B cell (primary cell): ENCODE measurements at regions not wholly inside any gene's neighbourhood (a gene's known extent, or its start where the extent isn't known, plus 50 kb on each side); places are given as distances from the start of the nearest gene placed in this dataset.

Source experiments
- ATAC-seq: fragments of 200-7000 bp; cut with Tn5 transposase; one replicate; pipeline ENCODE4 v1.10.0; 2021; ENCODE audit warnings: low read depth, mild to moderate bottlenecking, moderate number of reproducible peaks, moderate library complexity
- CTCF ChIA-PET: fragments of 350-600 bp; sonication (Branson Sonifier 250); formaldehyde crosslinking; loops from one replicate; lab custom pipeline; 2021; ENCODE audit warnings: antibody characterized with exemption, inconsistent platforms; lab: Charles Lee
- POLR2A ChIA-PET: fragments of 350-600 bp; sonication (Branson Sonifier 250); formaldehyde crosslinking; loops from one replicate; lab custom pipeline; 2021; ENCODE audit warnings: antibody characterized with exemption; lab: Charles Lee
- DNase-seq: peaks from one replicate; pipeline ENCODE4 v3.0.0; 2013
- H2AFZ ChIP-seq: 2 replicates; pipeline ENCODE4 v1.6.1; 2012; ENCODE audit warnings: mild to moderate bottlenecking, low read depth, low read length; ENCODE audit not compliant: insufficient read depth, poor library complexity, severe bottlenecking
- H3K27ac ChIP-seq, 2 donors: 1 replicate in 1 of 2; 2 replicates in 1 of 2; pipeline ENCODE4 v1.5.1; 2012 to 2013; ENCODE audit warnings: low read length in 2 of 2, mild to moderate bottlenecking in 2 of 2, moderate library complexity in 1 of 2
- H3K27me3 ChIP-seq, 4 experiments: fragments of 200-600 bp in 1 of 4; sonication (generic) in 1 of 4; replicated peaks in 1 of 4; 1 replicate in 2 of 4; 2 replicates in 2 of 4; pipeline versions ENCODE4 v1.6.1 to v1.7.0; 2013 to 2016; ENCODE audit warnings: low read length in 3 of 4, mild to moderate bottlenecking in 2 of 4, mixed read lengths in 1 of 4, moderate library complexity in 1 of 4; ENCODE audit not compliant: insufficient read depth in 4 of 4, control insufficient read depth in 3 of 4; ENCODE audit errors: control extremely low read depth in 1 of 4
- H3K36me3 ChIP-seq, 2 experiments: replicated peaks in 1 of 2; 1 replicate in 1 of 2; 2 replicates in 1 of 2; pipeline versions ENCODE4 v1.6.1 to v1.7.1; 2013; ENCODE audit warnings: low read length in 1 of 2; ENCODE audit not compliant: insufficient read depth in 2 of 2, control insufficient read depth in 1 of 2; ENCODE audit errors: control extremely low read depth in 1 of 2, extremely low read depth in 1 of 2
- H3K4me1 ChIP-seq, 2 donors: fragments of 200-600 bp in 1 of 2; sonication (generic) in 1 of 2; 1 replicate in 1 of 2; 2 replicates in 1 of 2; pipeline versions ENCODE4 v1.5.1 to v1.6.1; 2013 to 2017; ENCODE audit warnings: low read length in 2 of 2; ENCODE audit not compliant: control insufficient read depth in 2 of 2, insufficient read depth in 2 of 2
- H3K4me2 ChIP-seq: replicated peaks from 2 replicates; pipeline ENCODE3; 2012; ENCODE audit warnings: mild to moderate bottlenecking, low read depth, low read length; ENCODE audit not compliant: poor library complexity, severe bottlenecking
- H3K4me3 ChIP-seq, 5 experiments: fragments of 200-600 bp in 1 of 5; sonication (generic) in 1 of 5; 1 replicate in 3 of 5; 2 replicates in 2 of 5; pipeline versions ENCODE4 v1.5.1 to v1.7.0; 2011 to 2016; ENCODE audit warnings: low read length in 4 of 5, mild to moderate bottlenecking in 4 of 5, low read depth in 2 of 5, control low read depth in 1 of 5, moderate library complexity in 1 of 5; ENCODE audit not compliant: insufficient read depth in 1 of 5; ENCODE audit errors: control extremely low read depth in 1 of 5, extremely low read depth in 1 of 5
- H3K79me2 ChIP-seq: fragments of 200-600 bp; sonication (generic); one replicate; pipeline ENCODE4 v1.6.0; 2016; ENCODE audit warnings: low read length; ENCODE audit not compliant: control insufficient read depth, insufficient read depth
- H3K9ac ChIP-seq: fragments of 200-600 bp; sonication (generic); 2 replicates; pipeline ENCODE4 v1.6.1; 2017; ENCODE audit warnings: mild to moderate bottlenecking, low read length, moderate library complexity
- H3K9me3 ChIP-seq, 3 donors: one replicate each; pipeline versions ENCODE4 v1.6.1 to v1.7.1; 2013; ENCODE audit warnings: low read length in 2 of 3; ENCODE audit not compliant: control insufficient read depth in 2 of 3, insufficient read depth in 1 of 3; ENCODE audit errors: control extremely low read depth in 1 of 3
- H4K20me1 ChIP-seq: 2 replicates; pipeline ENCODE4 v1.6.0; 2012; ENCODE audit warnings: mild to moderate bottlenecking, low read length; ENCODE audit not compliant: insufficient read depth, control insufficient read depth, poor library complexity, severe bottlenecking
- H3K27ac Mint-ChIP-seq: one replicate; pipeline ENCODE4 v1.8.0; 2021; ENCODE audit warnings: mixed read lengths
- H3K27me3 Mint-ChIP-seq: one replicate; pipeline ENCODE4 v1.8.0; 2021; ENCODE audit warnings: mixed read lengths
- H3K4me1 Mint-ChIP-seq: one replicate; pipeline ENCODE4 v1.8.0; 2021; ENCODE audit warnings: mixed read lengths
- H3K4me3 Mint-ChIP-seq: one replicate; pipeline ENCODE4 v1.8.0; 2021; ENCODE audit warnings: mixed read lengths
- H3K9me3 Mint-ChIP-seq: one replicate; pipeline ENCODE4 v1.8.0; 2022; ENCODE audit warnings: mixed read lengths; ENCODE audit not compliant: insufficient read depth
- CTCF ChIP-seq: fragments of 200-600 bp; IDR thresholded peaks from one replicate; pipeline ENCODE4 v1.8.0; 2022; ENCODE audit warnings: antibody characterized with exemption, mild to moderate bottlenecking
- EZH2 ChIP-seq: IDR thresholded peaks from 2 replicates; pipeline ENCODE4 v1.6.1; 2012; ENCODE audit warnings: borderline replicate concordance, low read depth, mild to moderate bottlenecking, moderate library complexity, low read length; ENCODE audit not compliant: insufficient read depth, poor library complexity, severe bottlenecking
- WGBS: methylation state at CpG from one replicate; pipeline ENCODE4 v1.1.5; 2013; ENCODE audit warnings: missing lambda C conversion rate; ENCODE audit not compliant: insufficient coverage; 5-methylcytosine and 5-hydroxymethylcytosine counted together
- intact Hi-C: fragments of 100-400 bp; cut with micrococcal nuclease; formaldehyde crosslinking; loops from one replicate; pipeline ENCODE4 v1.10.0; 2022

DNA sequence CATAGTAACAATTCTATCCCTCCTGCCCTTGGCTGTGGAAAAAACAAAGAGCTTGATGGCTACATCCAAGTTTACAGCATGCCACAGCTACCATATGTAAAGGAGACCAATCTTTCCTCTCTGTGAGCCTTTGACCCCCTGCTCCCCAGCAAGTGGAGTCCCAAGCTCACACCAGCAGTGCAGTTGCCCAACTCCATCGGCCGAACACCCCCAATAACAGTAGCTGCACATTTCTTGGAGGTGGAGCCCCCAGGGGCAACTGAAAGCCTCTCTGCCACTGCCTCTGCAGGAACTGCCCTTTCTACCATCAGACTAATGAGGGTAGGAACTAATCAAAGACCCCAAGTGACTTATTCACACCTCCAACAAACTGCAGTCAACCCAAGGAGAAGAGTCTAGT, 81.0 kb upstream of the TCEAL2 start:
- Histone ChIP-seq H3K9ac (no peak overlapping the region), H3K27me3 (no peaks in the 10 kb centered on the region), H3K4me3 (no peak overlapping the region), H3K27ac (no peak overlapping the region), H3K4me1 (no peaks in the 10 kb centered on the region), H3K4me2 (no peak overlapping the region), H3K36me3 (no peaks in the 10 kb centered on the region), H3K79me2 (no peaks in the 10 kb centered on the region), H2AFZ (no peak overlapping the region), H4K20me1 (no peaks in the 10 kb centered on the region), H3K9me3 (no peaks in the 10 kb centered on the region)
- DNase-seq (no peak), ATAC-seq (no peak)
- ChIA-PET CTCF (no interaction called here), POLR2A (no interaction called here)
- Mint-ChIP-seq H3K9me3 (no peaks in the 10 kb centered on the region), H3K4me1 (no peaks in the 10 kb centered on the region), H3K4me3 (no peak overlapping the region), H3K27me3 (no peaks in the 10 kb centered on the region), H3K27ac (no peak overlapping the region)
- intact Hi-C loops: no loop called here
- TF ChIP-seq EZH2 (no peak), CTCF (no peak)
- WGBS: no CpG with 5 or more reads among the region's 2 CpGs

DNA sequence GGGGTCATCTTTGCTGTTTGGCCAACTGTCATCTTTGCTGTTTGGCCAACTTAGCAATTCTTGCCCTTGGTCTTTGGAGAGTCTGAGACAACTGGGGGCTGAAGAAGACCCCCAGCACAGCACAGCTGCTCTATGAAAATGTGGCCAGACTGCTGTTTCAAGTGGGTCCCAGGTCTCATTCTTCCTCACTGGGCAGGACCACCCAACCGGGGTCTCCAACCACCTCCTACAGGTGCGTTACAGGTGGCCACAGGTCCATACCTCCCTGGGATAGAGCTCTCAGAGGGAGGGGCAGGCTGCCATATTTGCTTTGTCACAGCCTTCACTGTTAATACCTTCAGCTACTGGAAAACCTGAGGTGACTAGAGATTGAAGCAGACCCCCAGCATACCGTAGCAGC, 82.1 kb upstream of the TCEAL2 start:
- no peaks in the 10 kb centered on the region for H3K27me3 ChIP-seq
- H4K20me1 ChIP-seq: no peaks in the 10 kb centered on the region
- no peaks in the 10 kb centered on the region for H3K9me3 ChIP-seq
- Mint-ChIP-seq H3K4me1 (no peaks in the 10 kb centered on the region), H3K9me3 (no peaks in the 10 kb centered on the region), H3K4me3 (no peak overlapping the region), H3K27me3 (no peaks in the 10 kb centered on the region), H3K27ac (no peak overlapping the region)
- ATAC-seq (no peak), DNase-seq (no peak)
- intact Hi-C loops: no loop called here
- no peak overlapping the region for H2AFZ ChIP-seq
- no peak overlapping the region for H3K4me2 ChIP-seq
- CTCF ChIA-PET: no interaction called here
- 80% methylated on average over 1 of the region's 3 CpGs for WGBS
- H3K36me3 ChIP-seq: no peaks in the 10 kb centered on the region
- no peak overlapping the region for H3K9ac ChIP-seq
- no peak for TF ChIP-seq EZH2
- no peak for TF ChIP-seq CTCF
- no peak overlapping the region for H3K27ac ChIP-seq
- POLR2A ChIA-PET: no interaction called here
- H3K4me3 ChIP-seq: no peak overlapping the region
- H3K4me1 ChIP-seq: no peaks in the 10 kb centered on the region
- no peaks in the 10 kb centered on the region for H3K79me2 ChIP-seq
